KBM-7 (cell line): ENCODE measurements at regions not wholly inside any gene's neighbourhood (a gene's known extent, or its start where the extent isn't known, plus 50 kb on each side); places are given as distances from the start of the nearest gene placed in this dataset.
"Not testable (repeated sequence)": the region's sequence is repeated elsewhere in the genome, so short reads cannot be mapped to it uniquely, and the experiment has no call there.

Source experiments
- DNase-seq: peaks from one replicate; pipeline ENCODE4 v3.0.0-alpha.2; 2015
- in situ Hi-C: fragments of 300-500 bp; cut with MboI; formaldehyde crosslinking; loops from 2 replicates; pipeline ENCODE4 v1.14.3; 2020; ENCODE audit warnings: low sequenced_read_pairs, low pct_unique_long_range_greater_than_20kb, mixed read lengths

DNA sequence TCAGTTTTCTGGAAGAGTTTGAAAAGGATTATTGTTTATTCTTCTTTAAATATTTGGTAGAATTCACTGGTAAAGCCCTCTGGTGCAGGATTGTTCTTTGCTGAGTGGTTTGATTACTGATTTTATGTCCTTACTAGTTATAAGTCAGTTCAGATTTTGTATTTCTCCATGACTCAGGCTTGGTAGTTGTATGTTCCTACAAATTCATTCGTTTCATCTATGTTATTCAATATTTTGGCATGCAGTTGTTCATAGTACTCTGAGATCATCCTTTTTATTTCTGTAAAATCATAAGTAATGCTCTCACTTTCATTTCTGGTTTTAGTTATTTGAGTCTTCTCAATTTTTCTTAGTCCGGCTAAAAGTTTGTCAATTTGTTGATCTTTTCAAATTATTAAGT is 58.1 kb upstream of the CRYM start:
- no peak for DNase-seq
- in situ Hi-C loops, result no loop called here

DNA sequence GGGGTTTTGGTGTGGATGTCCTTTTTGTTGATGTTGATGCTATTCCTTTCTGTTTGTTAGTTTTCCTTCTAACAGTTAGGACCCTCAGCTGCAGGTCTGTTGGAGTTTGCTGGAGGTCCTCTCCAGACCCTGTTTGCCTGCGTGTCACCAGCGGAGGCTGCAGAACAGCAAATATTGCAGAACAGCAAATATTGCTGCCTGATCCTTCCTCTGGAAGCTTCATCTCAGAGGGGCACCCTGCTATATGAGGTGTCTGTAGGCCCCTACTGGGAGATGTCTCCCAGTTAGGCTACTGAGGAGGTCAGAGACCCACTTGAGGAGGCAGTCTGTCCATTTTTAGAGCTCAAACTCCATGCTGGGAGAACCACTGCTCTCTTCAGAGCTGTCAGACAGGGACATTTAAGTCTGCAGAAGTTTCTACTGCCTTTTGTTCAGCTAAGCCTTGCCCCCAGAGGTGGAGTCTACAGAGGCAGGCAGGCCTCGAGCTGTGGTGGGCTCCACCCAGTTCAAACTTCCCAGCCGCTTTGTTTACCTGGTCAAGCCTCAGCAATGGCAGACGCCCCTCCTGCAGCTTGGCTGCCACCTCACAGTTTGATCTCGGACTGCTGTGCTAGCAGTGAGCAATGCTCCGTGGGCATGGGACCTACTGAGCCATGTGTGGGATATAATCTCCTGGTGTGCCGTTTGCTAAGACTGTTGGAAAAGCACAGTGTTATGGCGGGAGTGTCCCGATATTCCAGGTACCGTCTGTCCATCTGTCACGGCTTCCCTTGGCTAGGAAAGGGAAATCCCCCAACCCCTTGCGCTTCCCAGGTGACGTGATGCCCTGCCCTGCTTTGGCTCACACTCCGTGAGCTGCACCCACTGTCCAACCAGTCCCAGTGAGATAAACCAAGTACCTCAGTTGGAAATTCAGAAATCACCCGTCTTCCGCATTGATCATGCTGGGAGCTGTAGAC is 56.4 kb upstream of the CRYM start:
- DNase-seq, in situ Hi-C loops: not testable (repeated sequence)

DNA sequence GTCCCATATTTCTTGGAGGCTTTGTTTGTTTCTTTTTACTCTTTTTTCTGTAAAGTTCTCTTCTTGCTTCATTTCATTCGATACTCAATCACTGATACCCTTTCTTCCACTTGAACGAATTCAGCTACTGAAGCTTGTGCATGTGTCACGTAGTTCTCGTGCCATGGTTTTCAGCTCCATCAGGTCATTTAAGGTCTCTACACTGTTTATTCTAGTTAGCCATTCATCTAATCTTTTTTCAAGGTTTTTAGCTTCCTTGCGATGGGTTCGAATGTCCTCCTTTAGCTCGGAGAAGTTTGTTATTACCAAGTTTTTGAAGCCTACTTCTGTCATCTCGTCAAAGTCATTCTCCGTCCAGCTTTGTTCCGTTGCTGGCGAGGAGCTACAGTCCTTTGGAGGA is 55.6 kb upstream of the CRYM start:
- in situ Hi-C loops, result not testable (repeated sequence)

More for the DNA sequence above, 55.6 kb upstream of the CRYM start:
- DNase-seq, result not testable (repeated sequence)
